GM12875 (cell line): ENCODE measurements at regions not wholly inside any gene's neighbourhood (a gene's known extent, or its start where the extent isn't known, plus 50 kb on each side); places are given as distances from the start of the nearest gene placed in this dataset.

Source experiments
- H3K4me3 ChIP-seq: one replicate; pipeline ENCODE4 v1.5.1; 2011; ENCODE audit warnings: low read depth, low read length, control low read depth
- TF ChIP-seq, protein P1 (sequence below): IDR thresholded peaks from 2 replicates; pipeline ENCODE4 v1.5.1; 2011; ENCODE audit warnings: low read depth, mild to moderate bottlenecking, control low read depth, inconsistent platforms, low read length, moderate library complexity, borderline replicate concordance; ENCODE audit not compliant: insufficient read depth

DNA sequence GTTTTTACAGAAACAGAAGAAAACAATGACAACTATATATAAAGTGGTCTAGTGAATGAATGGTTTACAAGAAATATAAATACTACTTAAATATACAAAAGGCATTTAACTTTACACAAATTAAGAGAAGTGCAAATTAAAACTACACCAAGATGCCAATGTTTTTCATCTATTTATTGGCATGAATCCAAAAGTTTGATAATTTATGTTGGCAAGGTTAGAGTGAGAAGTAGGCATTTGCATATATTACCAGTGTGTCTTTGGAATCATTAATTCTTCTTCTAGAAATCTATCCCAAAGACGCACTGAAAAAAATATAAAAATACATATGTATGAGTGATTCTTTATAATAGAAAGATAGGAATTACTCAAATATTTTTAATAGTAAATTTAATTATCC is 457.4 kb downstream of the MDFIC start:
- H3K4me3 ChIP-seq: no peak overlapping the region
- TF ChIP-seq, protein P1, sequence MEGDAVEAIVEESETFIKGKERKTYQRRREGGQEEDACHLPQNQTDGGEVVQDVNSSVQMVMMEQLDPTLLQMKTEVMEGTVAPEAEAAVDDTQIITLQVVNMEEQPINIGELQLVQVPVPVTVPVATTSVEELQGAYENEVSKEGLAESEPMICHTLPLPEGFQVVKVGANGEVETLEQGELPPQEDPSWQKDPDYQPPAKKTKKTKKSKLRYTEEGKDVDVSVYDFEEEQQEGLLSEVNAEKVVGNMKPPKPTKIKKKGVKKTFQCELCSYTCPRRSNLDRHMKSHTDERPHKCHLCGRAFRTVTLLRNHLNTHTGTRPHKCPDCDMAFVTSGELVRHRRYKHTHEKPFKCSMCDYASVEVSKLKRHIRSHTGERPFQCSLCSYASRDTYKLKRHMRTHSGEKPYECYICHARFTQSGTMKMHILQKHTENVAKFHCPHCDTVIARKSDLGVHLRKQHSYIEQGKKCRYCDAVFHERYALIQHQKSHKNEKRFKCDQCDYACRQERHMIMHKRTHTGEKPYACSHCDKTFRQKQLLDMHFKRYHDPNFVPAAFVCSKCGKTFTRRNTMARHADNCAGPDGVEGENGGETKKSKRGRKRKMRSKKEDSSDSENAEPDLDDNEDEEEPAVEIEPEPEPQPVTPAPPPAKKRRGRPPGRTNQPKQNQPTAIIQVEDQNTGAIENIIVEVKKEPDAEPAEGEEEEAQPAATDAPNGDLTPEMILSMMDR: no peak

DNA sequence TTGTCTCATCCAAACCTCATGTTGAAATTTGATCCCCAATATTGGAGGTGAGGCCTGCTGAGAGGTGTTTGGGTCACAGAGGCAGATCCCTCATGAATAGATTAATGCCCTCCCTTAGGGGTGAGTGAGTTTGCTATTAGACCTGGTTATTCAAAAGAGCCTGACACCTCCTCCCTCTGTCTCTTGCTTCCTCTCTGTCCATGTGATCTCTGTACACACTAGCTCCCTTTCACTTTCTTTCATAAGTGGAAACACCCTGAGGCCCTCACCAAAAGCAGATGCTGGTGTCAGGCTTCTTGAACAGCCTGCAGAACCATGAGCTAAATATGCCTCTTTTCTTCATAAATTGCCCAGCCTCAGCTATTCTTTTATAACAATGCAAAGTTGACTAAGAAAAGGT is 447.1 kb downstream of the MDFIC start:
- TF ChIP-seq, protein P1: no peak
- no peak overlapping the region for H3K4me3 ChIP-seq

DNA sequence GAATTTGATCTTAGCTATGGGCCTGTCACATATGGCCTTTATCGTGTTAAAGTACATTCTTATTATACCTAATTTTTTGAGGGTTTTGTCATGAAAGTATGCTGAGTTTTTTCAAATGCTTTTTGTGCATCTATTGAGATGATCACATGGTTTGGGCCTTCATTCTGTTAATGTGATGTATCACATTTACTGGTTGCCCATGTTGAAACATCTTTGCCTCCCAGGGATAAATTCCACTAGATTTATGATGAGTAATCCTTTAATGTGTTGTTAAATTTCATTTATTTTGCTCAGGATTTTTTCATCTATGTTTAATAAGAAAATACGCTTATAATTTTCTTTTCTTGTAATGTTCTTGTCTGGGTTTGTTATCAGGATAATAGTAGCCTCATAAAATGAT is 442.0 kb downstream of the MDFIC start:
- TF ChIP-seq, protein P1: no peak
- H3K4me3 ChIP-seq: no peak overlapping the region

DNA sequence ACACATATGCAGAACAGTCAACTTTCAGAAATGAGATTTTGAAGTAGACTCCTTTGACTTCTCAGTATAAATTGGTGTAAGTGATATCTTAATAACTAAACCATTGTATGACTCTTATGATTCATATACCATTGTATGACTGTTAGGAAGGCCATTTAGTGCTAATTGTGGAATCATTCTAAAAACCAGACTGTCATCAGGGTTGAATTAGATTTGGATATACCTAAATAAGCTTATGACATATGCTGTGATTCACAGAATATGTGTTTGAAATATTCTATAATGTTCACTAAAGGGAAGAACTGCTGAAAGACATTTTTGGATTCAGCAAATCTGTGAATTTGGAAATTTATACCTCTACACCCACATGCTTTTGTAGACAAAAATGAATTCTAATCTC is 438.1 kb downstream of the MDFIC start:
- TF ChIP-seq, protein P1: no peak
- H3K4me3 ChIP-seq: no peak overlapping the region

DNA sequence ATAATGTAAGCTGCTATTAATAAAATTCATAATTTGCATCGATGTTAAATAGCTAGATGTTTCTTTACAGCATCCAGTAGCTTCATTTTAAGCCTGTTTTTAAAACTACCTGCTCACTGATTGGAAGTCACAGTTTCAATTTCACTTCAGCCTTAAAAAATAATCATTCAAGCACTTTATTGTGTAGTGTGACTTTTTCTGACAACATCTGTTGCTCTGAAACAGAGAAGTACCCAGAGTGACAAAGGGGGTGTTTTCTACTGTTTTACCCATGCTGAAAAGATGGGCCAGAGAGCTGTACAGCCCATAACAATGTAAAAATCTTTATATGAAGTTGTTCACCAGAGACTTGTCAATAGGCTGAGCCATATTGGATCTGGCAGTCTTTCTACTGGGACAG is 437.2 kb downstream of the MDFIC start:
- H3K4me3 ChIP-seq: no peak overlapping the region
- TF ChIP-seq, protein P1: no peak

DNA sequence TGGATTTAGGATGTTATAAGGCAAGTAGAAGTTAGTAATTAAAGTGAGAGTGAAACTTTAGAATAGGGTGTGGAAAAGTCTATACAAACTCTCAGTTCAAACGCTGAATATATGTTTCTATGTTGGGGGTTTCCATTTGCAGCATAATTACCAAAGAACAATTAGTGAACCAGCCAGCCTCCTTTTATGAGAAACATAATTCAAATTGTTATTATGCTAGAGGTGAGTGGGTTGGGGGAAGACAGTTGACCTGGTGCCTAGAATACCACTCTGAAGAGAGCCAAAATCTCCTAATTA is 435.8 kb downstream of the MDFIC start:
- no peak overlapping the region for H3K4me3 ChIP-seq
- TF ChIP-seq, protein P1: no peak

DNA sequence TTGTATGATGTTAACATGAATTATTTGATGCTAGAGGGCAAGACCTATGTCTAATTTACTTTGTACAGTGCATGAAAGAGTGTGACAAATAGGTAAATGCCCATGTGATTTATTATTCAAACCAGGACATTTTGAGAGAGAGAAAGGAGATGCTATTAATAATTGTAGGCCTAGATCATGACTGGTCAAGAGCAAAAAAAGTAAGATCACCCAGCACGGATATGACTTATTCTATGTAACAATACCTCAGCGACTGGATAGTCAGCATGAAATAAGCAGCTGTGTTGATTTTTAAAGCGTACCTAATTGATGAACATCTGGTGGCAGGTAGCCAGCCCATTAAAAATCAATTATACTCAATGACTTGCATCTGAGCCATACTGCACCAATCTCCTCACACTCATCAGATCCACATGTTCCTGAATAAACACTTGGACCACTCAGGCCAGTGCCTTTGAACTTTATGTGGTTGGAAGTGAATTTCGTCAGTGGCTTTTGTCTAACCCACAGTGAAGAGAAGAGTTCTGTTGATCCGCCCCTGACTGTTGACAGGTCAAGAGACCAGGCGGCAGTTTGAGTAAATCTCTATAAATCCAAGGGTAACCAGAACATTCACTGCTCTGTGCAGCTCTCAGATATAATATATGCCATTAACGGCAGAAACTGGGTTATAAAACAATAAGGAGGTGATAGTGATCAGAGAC is 435.3 kb downstream of the MDFIC start:
- TF ChIP-seq, protein P1: no peak
- H3K4me3 ChIP-seq: no peak overlapping the region
